ENCODE measurements at regions not wholly inside any gene's neighbourhood (a gene's known extent, or its start where the extent isn't known, plus 50 kb on each side); places are given as distances from the start of the nearest gene placed in this dataset.

DNA sequence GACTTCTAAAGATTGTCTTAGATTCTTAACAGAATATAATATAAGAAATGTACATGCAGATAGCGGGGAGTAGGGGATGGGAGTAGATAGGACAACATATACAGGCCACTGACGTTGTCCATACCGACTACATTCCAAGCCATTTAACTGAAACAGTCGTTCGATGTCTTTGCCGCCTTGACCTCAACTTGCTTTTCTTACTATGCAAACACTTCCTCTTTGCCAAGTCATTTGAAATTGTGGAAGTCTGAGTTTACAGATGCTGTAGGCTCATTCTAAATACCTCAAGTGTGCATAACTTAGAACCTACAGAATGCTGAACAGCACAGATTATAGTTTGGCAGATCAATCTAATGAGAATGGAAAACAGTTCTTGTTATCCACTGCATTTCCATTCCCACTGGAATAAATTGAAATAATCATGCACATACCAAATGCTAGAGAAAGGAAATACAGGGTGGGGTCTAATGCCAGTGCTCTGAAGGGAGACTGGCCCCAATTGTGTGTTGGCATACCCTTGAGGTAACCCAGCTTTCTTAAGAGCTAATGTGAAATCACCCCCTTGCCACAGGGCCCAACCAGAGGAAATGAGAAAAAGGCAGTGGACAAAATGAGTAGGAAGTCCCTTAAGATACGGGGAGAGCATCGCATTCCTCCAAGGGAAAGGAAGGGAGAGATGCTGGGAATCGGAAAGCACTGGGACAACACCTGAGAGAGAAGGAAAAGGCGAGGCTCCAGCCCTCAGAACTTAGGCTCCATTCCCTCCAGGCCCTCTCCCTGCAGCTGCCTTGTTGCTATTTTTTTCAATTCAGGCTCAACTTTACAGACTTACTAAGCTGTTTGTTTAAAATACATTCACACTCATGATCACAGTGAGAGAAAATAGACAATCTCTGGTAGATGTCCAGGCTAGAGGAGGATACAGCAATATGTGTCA, 380.9 kb upstream of the TMTC1 start:
- TF ChIP-seq POLR2A (IDR thresholded peaks at IDR 0.05): no peak
- TF ChIP-seq, protein P1, sequence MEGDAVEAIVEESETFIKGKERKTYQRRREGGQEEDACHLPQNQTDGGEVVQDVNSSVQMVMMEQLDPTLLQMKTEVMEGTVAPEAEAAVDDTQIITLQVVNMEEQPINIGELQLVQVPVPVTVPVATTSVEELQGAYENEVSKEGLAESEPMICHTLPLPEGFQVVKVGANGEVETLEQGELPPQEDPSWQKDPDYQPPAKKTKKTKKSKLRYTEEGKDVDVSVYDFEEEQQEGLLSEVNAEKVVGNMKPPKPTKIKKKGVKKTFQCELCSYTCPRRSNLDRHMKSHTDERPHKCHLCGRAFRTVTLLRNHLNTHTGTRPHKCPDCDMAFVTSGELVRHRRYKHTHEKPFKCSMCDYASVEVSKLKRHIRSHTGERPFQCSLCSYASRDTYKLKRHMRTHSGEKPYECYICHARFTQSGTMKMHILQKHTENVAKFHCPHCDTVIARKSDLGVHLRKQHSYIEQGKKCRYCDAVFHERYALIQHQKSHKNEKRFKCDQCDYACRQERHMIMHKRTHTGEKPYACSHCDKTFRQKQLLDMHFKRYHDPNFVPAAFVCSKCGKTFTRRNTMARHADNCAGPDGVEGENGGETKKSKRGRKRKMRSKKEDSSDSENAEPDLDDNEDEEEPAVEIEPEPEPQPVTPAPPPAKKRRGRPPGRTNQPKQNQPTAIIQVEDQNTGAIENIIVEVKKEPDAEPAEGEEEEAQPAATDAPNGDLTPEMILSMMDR (IDR thresholded peaks at IDR 0.05): no peak
